Chondrocyte (in vitro differentiated cells): ENCODE measurements at regions not wholly inside any gene's neighbourhood (a gene's known extent, or its start where the extent isn't known, plus 50 kb on each side); places are given as distances from the start of the nearest gene placed in this dataset.

ENCODE experiments used
- DNase-seq: peaks from one replicate; pipeline ENCODE4 v3.0.0; 2021; ENCODE audit warnings: mixed read lengths, low spot score
- H3K27ac Mint-ChIP-seq: one replicate; pipeline ENCODE4 v1.8.0; 2021; ENCODE audit warnings: mild to moderate bottlenecking, moderate library complexity, mixed read lengths; ENCODE audit not compliant: unreplicated experiment
- H3K27me3 Mint-ChIP-seq: 2 replicates; pipeline ENCODE4 v1.8.0; 2021; ENCODE audit warnings: low read depth, mixed read lengths
- H3K36me3 Mint-ChIP-seq: 2 replicates; pipeline ENCODE4 v1.8.0; 2021; ENCODE audit warnings: low read depth, mixed read lengths
- H3K4me1 Mint-ChIP-seq: 2 replicates; pipeline ENCODE4 v1.8.0; 2021; ENCODE audit warnings: low read depth, mild to moderate bottlenecking, mixed read lengths
- H3K4me3 Mint-ChIP-seq: one replicate; pipeline ENCODE4 v1.8.0; 2021; ENCODE audit warnings: mild to moderate bottlenecking, moderate library complexity, mixed read lengths; ENCODE audit not compliant: unreplicated experiment
- H3K9me3 Mint-ChIP-seq: 2 replicates; pipeline ENCODE4 v1.8.0; 2021; ENCODE audit warnings: low read depth, mixed read lengths
- CTCF ChIP-seq: fragments of 200-600 bp; sonication (generic); IDR thresholded peaks from 2 replicates; pipeline ENCODE4 v1.5.0; 2021; ENCODE audit warnings: antibody characterized with exemption, mild to moderate bottlenecking, moderate library complexity

- H3K27me3 Mint-ChIP-seq: no peaks in the 10 kb centered on the region
- no peaks in the 10 kb centered on the region for H3K9me3 Mint-ChIP-seq
- H3K4me1 Mint-ChIP-seq: peaks cover 2% of the 10 kb centered on the region
- no peak for DNase-seq
- H3K4me3 Mint-ChIP-seq: no peak overlapping the region
- no peaks in the 10 kb centered on the region for H3K36me3 Mint-ChIP-seq
- TF ChIP-seq CTCF: peak; percentile 64
- H3K27ac Mint-ChIP-seq: no peak overlapping the region
These were observed 356.3 kb upstream of the SOX9 start for GRCh38 chr17:71764505-71764904.

GRCh38 chr17:71765437-71765836, 355.4 kb upstream of the SOX9 start:
- no peaks in the 10 kb centered on the region for H3K4me1 Mint-ChIP-seq
- no peak for TF ChIP-seq CTCF
- no peak overlapping the region for H3K4me3 Mint-ChIP-seq
- H3K9me3 Mint-ChIP-seq: no peaks in the 10 kb centered on the region
- no peak for DNase-seq
- H3K27me3 Mint-ChIP-seq: no peaks in the 10 kb centered on the region
- H3K27ac Mint-ChIP-seq: no peak overlapping the region
- H3K36me3 Mint-ChIP-seq: no peaks in the 10 kb centered on the region

- peaks cover 3% of the 10 kb centered on the region for H3K4me1 Mint-ChIP-seq
- no peaks in the 10 kb centered on the region for H3K27me3 Mint-ChIP-seq
- DNase-seq: no peak
- H3K27ac Mint-ChIP-seq: no peak overlapping the region
- no peak overlapping the region for H3K4me3 Mint-ChIP-seq
- no peaks in the 10 kb centered on the region for H3K9me3 Mint-ChIP-seq
- H3K36me3 Mint-ChIP-seq: no peaks in the 10 kb centered on the region
- no peak for TF ChIP-seq CTCF
These were observed 351.0 kb upstream of the SOX9 start for GRCh38 chr17:71769850-71770249.

GRCh38 chr17:71777048-71777640, 343.7 kb upstream of the SOX9 start:
- no peaks in the 10 kb centered on the region for H3K9me3 Mint-ChIP-seq
- DNase-seq: no peak
- no peak for TF ChIP-seq CTCF
- no peaks in the 10 kb centered on the region for H3K36me3 Mint-ChIP-seq
- H3K4me3 Mint-ChIP-seq: no peak overlapping the region
- peaks cover 8% of the 10 kb centered on the region for H3K4me1 Mint-ChIP-seq
- H3K27ac Mint-ChIP-seq: no peak overlapping the region
- H3K27me3 Mint-ChIP-seq: peaks cover 2% of the 10 kb centered on the region

GRCh38 chr17:71779482-71779881, 341.3 kb upstream of the SOX9 start:
- peaks cover 2% of the 10 kb centered on the region for H3K27me3 Mint-ChIP-seq
- TF ChIP-seq CTCF: no peak
- no peak overlapping the region for H3K4me3 Mint-ChIP-seq
- no peaks in the 10 kb centered on the region for H3K36me3 Mint-ChIP-seq
- no peak for DNase-seq
- H3K4me1 Mint-ChIP-seq: peaks cover 8% of the 10 kb centered on the region
- no peak overlapping the region for H3K27ac Mint-ChIP-seq
- no peaks in the 10 kb centered on the region for H3K9me3 Mint-ChIP-seq
